ENCODE measurements at regions not wholly inside any gene's neighbourhood (a gene's known extent, or its start where the extent isn't known, plus 50 kb on each side); places are given as distances from the start of the nearest gene placed in this dataset.

DNA sequence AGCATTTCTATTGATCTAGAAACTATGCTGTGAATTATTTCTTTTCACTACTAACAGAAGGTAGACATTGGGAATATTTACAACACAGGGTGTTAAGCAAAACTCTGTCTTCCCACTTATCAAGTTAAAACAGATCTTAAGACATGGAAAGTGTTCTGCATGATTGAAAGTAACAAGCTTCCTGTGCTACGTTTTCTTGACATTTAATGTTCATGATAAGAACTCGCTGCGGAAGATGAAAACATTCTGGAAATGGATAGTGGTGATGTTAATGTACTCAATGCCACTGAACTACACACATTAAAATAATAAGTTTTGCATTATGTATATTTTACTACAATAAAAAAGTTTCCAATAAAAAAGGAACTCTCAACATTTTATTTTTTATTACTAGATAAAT lies 74.4 kb upstream of the SCN7A start:
- no peak for TF ChIP-seq RAD21 (IDR thresholded peaks at IDR 0.05; ENCODE audit: low read depth)
- TF ChIP-seq, protein P1, sequence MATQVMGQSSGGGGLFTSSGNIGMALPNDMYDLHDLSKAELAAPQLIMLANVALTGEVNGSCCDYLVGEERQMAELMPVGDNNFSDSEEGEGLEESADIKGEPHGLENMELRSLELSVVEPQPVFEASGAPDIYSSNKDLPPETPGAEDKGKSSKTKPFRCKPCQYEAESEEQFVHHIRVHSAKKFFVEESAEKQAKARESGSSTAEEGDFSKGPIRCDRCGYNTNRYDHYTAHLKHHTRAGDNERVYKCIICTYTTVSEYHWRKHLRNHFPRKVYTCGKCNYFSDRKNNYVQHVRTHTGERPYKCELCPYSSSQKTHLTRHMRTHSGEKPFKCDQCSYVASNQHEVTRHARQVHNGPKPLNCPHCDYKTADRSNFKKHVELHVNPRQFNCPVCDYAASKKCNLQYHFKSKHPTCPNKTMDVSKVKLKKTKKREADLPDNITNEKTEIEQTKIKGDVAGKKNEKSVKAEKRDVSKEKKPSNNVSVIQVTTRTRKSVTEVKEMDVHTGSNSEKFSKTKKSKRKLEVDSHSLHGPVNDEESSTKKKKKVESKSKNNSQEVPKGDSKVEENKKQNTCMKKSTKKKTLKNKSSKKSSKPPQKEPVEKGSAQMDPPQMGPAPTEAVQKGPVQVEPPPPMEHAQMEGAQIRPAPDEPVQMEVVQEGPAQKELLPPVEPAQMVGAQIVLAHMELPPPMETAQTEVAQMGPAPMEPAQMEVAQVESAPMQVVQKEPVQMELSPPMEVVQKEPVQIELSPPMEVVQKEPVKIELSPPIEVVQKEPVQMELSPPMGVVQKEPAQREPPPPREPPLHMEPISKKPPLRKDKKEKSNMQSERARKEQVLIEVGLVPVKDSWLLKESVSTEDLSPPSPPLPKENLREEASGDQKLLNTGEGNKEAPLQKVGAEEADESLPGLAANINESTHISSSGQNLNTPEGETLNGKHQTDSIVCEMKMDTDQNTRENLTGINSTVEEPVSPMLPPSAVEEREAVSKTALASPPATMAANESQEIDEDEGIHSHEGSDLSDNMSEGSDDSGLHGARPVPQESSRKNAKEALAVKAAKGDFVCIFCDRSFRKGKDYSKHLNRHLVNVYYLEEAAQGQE (IDR thresholded peaks at IDR 0.05; ENCODE audit: low read depth), result no peak
- TF ChIP-seq EP300 (IDR thresholded peaks at IDR 0.05; ENCODE audit: borderline replicate concordance), result no peak
- TF ChIP-seq TAF1 (IDR thresholded peaks at IDR 0.05; ENCODE audit: low read depth), result no peak
- TF ChIP-seq YY1 (IDR thresholded peaks at IDR 0.05; ENCODE audit: low read depth), result no peak
- no peak for TF ChIP-seq NFIC (IDR thresholded peaks at IDR 0.05)
- no peak for TF ChIP-seq CREB1 (IDR thresholded peaks at IDR 0.05; ENCODE audit: low read depth)

All from Ishikawa (cell line).